ENCODE measurements at regions not wholly inside any gene's neighbourhood (a gene's known extent, or its start where the extent isn't known, plus 50 kb on each side); places are given as distances from the start of the nearest gene placed in this dataset.

DNA sequence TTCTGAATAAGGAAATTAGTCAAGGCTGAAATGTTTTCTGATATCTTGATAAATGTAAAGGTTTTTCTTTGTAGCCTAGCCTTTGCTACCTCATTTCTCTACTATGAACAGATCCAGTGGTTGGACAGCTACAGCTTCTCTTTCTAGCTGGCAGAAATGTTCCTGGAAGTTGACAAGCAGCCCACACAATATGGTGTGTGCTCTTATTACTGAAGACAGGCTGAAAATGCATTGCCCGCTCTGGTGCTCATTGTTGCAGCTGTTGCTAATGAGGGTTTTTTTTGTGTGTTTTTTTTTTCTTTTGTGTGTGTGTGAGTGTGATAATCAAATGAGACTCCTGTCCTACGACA is 844.3 kb upstream of the SEMA6D start:
- Histone ChIP-seq H3K9me3 (ENCODE audit: insufficient read depth, low read depth, low read length) (no peaks in the 10 kb centered on the region), H3K4me1 (ENCODE audit: insufficient read depth, low read length) (no peaks in the 10 kb centered on the region), H3K9ac (ENCODE audit: low read length) (no peak overlapping the region), H3K27ac (ENCODE audit: low read depth, low read length) (no peak overlapping the region), H3K4me2 (ENCODE audit: low read length) (no peak overlapping the region), H3K27me3 (ENCODE audit: insufficient read depth, low read length) (no peaks in the 10 kb centered on the region), H3K4me3 (ENCODE audit: insufficient read depth, low read depth, low read length) (no peak overlapping the region), H3K79me2 (ENCODE audit: insufficient read depth, low read length) (no peaks in the 10 kb centered on the region), H3K36me3 (ENCODE audit: insufficient read depth, low read length) (no peaks in the 10 kb centered on the region), H2AFZ (ENCODE audit: low read depth, low read length) (no peak overlapping the region), H4K20me1 (ENCODE audit: insufficient read depth, low read length) (no peaks in the 10 kb centered on the region)
- no peak for FAIRE-seq
- DNase-seq (ENCODE audit: low read depth): no peak
- H3K4me3 Mint-ChIP-seq (ENCODE audit: unreplicated experiment): no peak overlapping the region
- H3K27me3 Mint-ChIP-seq (ENCODE audit: low read depth, unreplicated experiment): no peaks in the 10 kb centered on the region
- TF ChIP-seq EZH2 (IDR thresholded peaks at IDR 0.05; ENCODE audit: insufficient read depth, low read length): no peak
- TF ChIP-seq, protein P1, sequence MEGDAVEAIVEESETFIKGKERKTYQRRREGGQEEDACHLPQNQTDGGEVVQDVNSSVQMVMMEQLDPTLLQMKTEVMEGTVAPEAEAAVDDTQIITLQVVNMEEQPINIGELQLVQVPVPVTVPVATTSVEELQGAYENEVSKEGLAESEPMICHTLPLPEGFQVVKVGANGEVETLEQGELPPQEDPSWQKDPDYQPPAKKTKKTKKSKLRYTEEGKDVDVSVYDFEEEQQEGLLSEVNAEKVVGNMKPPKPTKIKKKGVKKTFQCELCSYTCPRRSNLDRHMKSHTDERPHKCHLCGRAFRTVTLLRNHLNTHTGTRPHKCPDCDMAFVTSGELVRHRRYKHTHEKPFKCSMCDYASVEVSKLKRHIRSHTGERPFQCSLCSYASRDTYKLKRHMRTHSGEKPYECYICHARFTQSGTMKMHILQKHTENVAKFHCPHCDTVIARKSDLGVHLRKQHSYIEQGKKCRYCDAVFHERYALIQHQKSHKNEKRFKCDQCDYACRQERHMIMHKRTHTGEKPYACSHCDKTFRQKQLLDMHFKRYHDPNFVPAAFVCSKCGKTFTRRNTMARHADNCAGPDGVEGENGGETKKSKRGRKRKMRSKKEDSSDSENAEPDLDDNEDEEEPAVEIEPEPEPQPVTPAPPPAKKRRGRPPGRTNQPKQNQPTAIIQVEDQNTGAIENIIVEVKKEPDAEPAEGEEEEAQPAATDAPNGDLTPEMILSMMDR (IDR thresholded peaks at IDR 0.05; ENCODE audit: insufficient read depth, low read depth, low read length): no peak
- H3K27ac Mint-ChIP-seq (ENCODE audit: unreplicated experiment): no peak overlapping the region
- H3K9me3 Mint-ChIP-seq (ENCODE audit: unreplicated experiment): no peaks in the 10 kb centered on the region
- H3K4me1 Mint-ChIP-seq (ENCODE audit: low read depth, unreplicated experiment): no peaks in the 10 kb centered on the region
- no peaks in the 10 kb centered on the region for H3K36me3 Mint-ChIP-seq (ENCODE audit: low read depth, unreplicated experiment)

DNA sequence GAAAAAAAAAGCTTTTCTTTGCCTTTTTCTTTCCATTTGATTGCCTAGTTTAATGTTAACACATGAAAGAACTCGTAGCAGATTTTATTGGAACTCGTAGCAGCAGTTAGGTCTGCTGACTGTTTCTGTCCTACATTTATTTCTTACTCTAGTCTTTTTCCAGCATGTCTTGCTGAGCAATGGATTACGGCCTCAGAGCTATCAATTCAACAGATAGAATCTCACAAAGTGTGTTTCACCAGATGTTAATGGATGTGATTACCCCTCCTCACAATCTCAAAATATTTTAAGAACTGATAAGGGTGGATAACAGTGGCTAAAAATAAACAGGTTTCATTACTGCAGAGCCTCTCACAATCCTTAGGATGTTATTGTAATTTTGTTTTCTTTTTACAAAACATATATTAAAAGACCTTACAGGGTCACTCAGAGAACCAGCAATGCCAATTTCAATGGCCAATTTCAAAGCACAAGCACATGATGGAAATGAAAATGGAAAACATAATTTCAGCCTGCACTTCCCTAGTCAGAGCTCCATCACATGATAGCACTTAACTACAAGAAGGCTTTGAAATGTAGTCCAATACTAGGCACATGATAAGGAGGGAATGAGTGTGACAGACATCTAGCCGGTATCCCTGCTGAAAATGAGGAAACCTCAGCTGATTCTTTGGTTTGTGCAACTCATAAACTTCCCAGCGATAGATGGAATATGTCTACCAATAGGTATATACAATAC is 838.1 kb upstream of the SEMA6D start:
- Histone ChIP-seq H3K4me3 (ENCODE audit: insufficient read depth, low read depth, low read length) (no peak overlapping the region), H3K27ac (ENCODE audit: low read depth, low read length) (no peak overlapping the region), H3K4me2 (ENCODE audit: low read length) (no peak overlapping the region), H4K20me1 (ENCODE audit: insufficient read depth, low read length) (no peaks in the 10 kb centered on the region), H3K9ac (ENCODE audit: low read length) (no peak overlapping the region), H3K36me3 (ENCODE audit: insufficient read depth, low read length) (no peaks in the 10 kb centered on the region), H3K79me2 (ENCODE audit: insufficient read depth, low read length) (no peaks in the 10 kb centered on the region), H3K9me3 (ENCODE audit: insufficient read depth, low read depth, low read length) (no peaks in the 10 kb centered on the region), H3K27me3 (ENCODE audit: insufficient read depth, low read length) (no peaks in the 10 kb centered on the region), H3K4me1 (ENCODE audit: insufficient read depth, low read length) (no peaks in the 10 kb centered on the region), H2AFZ (ENCODE audit: low read depth, low read length) (no peak overlapping the region)
- no peak for DNase-seq (ENCODE audit: low read depth)
- no peaks in the 10 kb centered on the region for H3K27me3 Mint-ChIP-seq (ENCODE audit: low read depth, unreplicated experiment)
- FAIRE-seq: no peak
- TF ChIP-seq, protein P1 (IDR thresholded peaks at IDR 0.05; ENCODE audit: insufficient read depth, low read depth, low read length): no peak
- TF ChIP-seq EZH2 (IDR thresholded peaks at IDR 0.05; ENCODE audit: insufficient read depth, low read length): no peak
- H3K9me3 Mint-ChIP-seq (ENCODE audit: unreplicated experiment): peaks cover 3% of the 10 kb centered on the region
- no peaks in the 10 kb centered on the region for H3K4me1 Mint-ChIP-seq (ENCODE audit: low read depth, unreplicated experiment)
- no peak overlapping the region for H3K4me3 Mint-ChIP-seq (ENCODE audit: unreplicated experiment)
- no peak overlapping the region for H3K27ac Mint-ChIP-seq (ENCODE audit: unreplicated experiment)
- no peaks in the 10 kb centered on the region for H3K36me3 Mint-ChIP-seq (ENCODE audit: low read depth, unreplicated experiment)

DNA sequence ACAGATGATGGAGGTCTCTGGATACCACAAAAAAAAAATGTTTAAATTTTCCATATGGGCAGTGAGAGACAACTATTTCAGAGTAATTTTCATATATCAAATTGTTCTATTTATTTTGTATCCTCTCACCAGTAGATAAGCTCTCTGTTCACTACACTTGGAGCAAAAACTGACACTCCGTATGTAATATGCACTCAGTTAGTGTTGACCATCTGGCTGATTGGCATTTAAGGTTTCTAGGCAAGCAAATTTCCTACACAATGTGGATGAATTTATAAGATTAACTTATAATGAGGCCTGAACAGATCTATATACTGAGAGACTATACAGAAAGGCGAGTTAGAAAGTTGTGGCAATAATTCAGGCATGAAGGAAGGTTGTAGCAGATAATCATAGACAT is 836.5 kb upstream of the SEMA6D start:
- H3K27ac Mint-ChIP-seq (ENCODE audit: unreplicated experiment): no peak overlapping the region
- no peak for FAIRE-seq
- no peak overlapping the region for H2AFZ ChIP-seq (ENCODE audit: low read depth, low read length)
- no peak for DNase-seq (ENCODE audit: low read depth)
- no peak overlapping the region for H3K4me2 ChIP-seq (ENCODE audit: low read length)
- peaks cover 4% of the 10 kb centered on the region for H3K9me3 Mint-ChIP-seq (ENCODE audit: unreplicated experiment)
- H3K27ac ChIP-seq (ENCODE audit: low read depth, low read length): no peak overlapping the region
- H3K4me1 ChIP-seq (ENCODE audit: insufficient read depth, low read length): no peaks in the 10 kb centered on the region
- no peaks in the 10 kb centered on the region for H3K9me3 ChIP-seq (ENCODE audit: insufficient read depth, low read depth, low read length)
- H3K4me1 Mint-ChIP-seq (ENCODE audit: low read depth, unreplicated experiment): no peaks in the 10 kb centered on the region
- no peaks in the 10 kb centered on the region for H3K36me3 ChIP-seq (ENCODE audit: insufficient read depth, low read length)
- no peak for TF ChIP-seq EZH2 (IDR thresholded peaks at IDR 0.05; ENCODE audit: insufficient read depth, low read length)
- TF ChIP-seq, protein P1 (IDR thresholded peaks at IDR 0.05; ENCODE audit: insufficient read depth, low read depth, low read length): no peak
- no peak overlapping the region for H3K4me3 Mint-ChIP-seq (ENCODE audit: unreplicated experiment)
- no peaks in the 10 kb centered on the region for H3K79me2 ChIP-seq (ENCODE audit: insufficient read depth, low read length)
- H3K27me3 ChIP-seq (ENCODE audit: insufficient read depth, low read length): no peaks in the 10 kb centered on the region
- H3K27me3 Mint-ChIP-seq (ENCODE audit: low read depth, unreplicated experiment): no peaks in the 10 kb centered on the region
- no peak overlapping the region for H3K4me3 ChIP-seq (ENCODE audit: insufficient read depth, low read depth, low read length)
- no peak overlapping the region for H3K9ac ChIP-seq (ENCODE audit: low read length)
- H3K36me3 Mint-ChIP-seq (ENCODE audit: low read depth, unreplicated experiment): no peaks in the 10 kb centered on the region
- H4K20me1 ChIP-seq (ENCODE audit: insufficient read depth, low read length): no peaks in the 10 kb centered on the region

Measured in astrocyte (in vitro differentiated cells and primary cell).